Vagina (tissue), 2 donors: ENCODE measurements at regions not wholly inside any gene's neighbourhood (a gene's known extent, or its start where the extent isn't known, plus 50 kb on each side); places are given as distances from the start of the nearest gene placed in this dataset.

Experiments
- POLR2AphosphoS5 ChIP-seq, 2 donors: sonication (generic); formaldehyde crosslinking; IDR thresholded peaks; one replicate each; pipeline ENCODE4 v1.9.0; 2017; ENCODE audit warnings: antibody characterized with exemption in 2 of 2, mild to moderate bottlenecking in 2 of 2, low read depth in 1 of 2; ENCODE audit not compliant: insufficient read depth in 1 of 2
- TF ChIP-seq, protein P1 (sequence below), 3 experiments: fragments of 450-650 bp in 2 of 3; fragments of 200-600 bp in 1 of 3; sonication (generic) in 1 of 3; IDR thresholded peaks; one replicate each; pipeline ENCODE4 v1.5.1; 2017 to 2019; ENCODE audit warnings: antibody characterized with exemption in 3 of 3, mild to moderate bottlenecking in 2 of 3, moderate library complexity in 2 of 3

DNA sequence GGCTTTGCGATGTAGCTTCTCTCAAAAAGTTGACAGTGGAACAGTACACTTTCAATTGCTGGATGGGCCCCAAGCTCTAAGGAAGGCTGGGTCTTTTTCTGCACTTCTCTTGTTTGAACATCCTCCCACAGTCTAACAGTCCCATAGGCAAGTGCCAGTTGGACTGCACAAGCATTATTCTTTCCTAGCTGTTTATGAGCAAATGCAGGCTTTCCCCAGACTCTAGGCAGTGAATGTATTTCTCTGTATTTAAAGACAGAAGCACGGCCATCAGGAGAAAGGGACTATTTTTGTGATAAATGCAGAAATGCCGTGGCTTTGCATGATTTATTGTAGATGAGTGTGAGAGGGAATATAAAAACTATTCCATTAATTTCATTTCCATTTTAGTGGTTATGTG is 539.3 kb upstream of the LMCD1 start:
- TF ChIP-seq, protein P1, sequence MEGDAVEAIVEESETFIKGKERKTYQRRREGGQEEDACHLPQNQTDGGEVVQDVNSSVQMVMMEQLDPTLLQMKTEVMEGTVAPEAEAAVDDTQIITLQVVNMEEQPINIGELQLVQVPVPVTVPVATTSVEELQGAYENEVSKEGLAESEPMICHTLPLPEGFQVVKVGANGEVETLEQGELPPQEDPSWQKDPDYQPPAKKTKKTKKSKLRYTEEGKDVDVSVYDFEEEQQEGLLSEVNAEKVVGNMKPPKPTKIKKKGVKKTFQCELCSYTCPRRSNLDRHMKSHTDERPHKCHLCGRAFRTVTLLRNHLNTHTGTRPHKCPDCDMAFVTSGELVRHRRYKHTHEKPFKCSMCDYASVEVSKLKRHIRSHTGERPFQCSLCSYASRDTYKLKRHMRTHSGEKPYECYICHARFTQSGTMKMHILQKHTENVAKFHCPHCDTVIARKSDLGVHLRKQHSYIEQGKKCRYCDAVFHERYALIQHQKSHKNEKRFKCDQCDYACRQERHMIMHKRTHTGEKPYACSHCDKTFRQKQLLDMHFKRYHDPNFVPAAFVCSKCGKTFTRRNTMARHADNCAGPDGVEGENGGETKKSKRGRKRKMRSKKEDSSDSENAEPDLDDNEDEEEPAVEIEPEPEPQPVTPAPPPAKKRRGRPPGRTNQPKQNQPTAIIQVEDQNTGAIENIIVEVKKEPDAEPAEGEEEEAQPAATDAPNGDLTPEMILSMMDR (IDR thresholded peaks at IDR 0.05), result no peak
- no peak for TF ChIP-seq POLR2AphosphoS5 (IDR thresholded peaks at IDR 0.05; ENCODE audit: insufficient read depth in 1 of 2, low read depth in 1 of 2)
